BLaER1 treated with 17β-estradiol and CSF1 and Interleukin-3, amounts not matched to agents 10 nM and 100 nM (cell line): ENCODE measurements at regions not wholly inside any gene's neighbourhood (a gene's known extent, or its start where the extent isn't known, plus 50 kb on each side); places are given as distances from the start of the nearest gene placed in this dataset.

Experiments
- H3K27ac ChIP-seq, 11 experiments: shearing (Covaris generic); formaldehyde crosslinking; 2 replicates each; pipeline ENCODE4 v1.8.1; 2022
- H3K27me3 ChIP-seq, 11 experiments: shearing (Covaris generic); formaldehyde crosslinking; 2 replicates each; pipeline ENCODE4 v1.8.1; 2022
- H3K36me3 ChIP-seq, 11 experiments: shearing (Covaris generic); formaldehyde crosslinking; 2 replicates each; pipeline ENCODE4 v1.8.1; 2022
- H3K4me1 ChIP-seq, 10 experiments: shearing (Covaris generic); formaldehyde crosslinking; 2 replicates each; pipeline ENCODE4 v1.8.1; 2022
- H3K4me2 ChIP-seq, 11 experiments: shearing (Covaris generic); formaldehyde crosslinking; 2 replicates each; pipeline ENCODE4 v1.8.1; 2022
- H3K4me3 ChIP-seq, 10 experiments: shearing (Covaris generic); formaldehyde crosslinking; 2 replicates each; pipeline ENCODE4 v1.8.1; 2022
- H3K9ac ChIP-seq, 11 experiments: shearing (Covaris generic); formaldehyde crosslinking; 2 replicates each; pipeline ENCODE4 v1.8.1; 2022
- H3K9me3 ChIP-seq, 11 experiments: shearing (Covaris generic); formaldehyde crosslinking; replicated peaks in 1 of 11; 2 replicates each; pipeline ENCODE4 v1.8.1; 2022
- H4K20me1 ChIP-seq, 11 experiments: shearing (Covaris generic); formaldehyde crosslinking; 2 replicates each; pipeline ENCODE4 v1.8.1; 2022
- Cebpa-rat ChIP-seq, 11 experiments: shearing (Covaris generic); IDR thresholded peaks; 2 replicates each; pipeline ENCODE4 v1.8.1; 2022

DNA sequence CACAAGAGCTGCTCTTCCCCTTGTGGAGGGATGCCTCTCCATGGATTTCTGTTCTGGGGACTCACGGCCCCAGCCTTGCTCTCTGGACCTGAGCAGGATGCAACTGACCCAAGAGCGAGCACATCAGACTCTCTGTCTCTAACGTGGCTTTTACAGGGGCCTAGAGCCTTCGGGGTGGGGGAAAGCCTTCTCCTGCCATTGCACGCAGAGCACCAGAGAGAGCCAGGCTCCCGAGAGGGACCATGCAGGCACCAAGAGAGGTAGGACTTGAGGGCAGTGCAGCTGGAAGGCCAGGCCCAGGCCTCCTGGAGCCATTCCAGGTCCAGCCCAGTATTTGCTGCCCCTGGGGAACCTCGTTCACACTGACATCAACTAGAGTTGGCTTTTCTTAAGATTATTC lies 475.6 kb upstream of the MYT1L start:
- no peak for TF ChIP-seq Cebpa-rat (IDR thresholded peaks at IDR 0.05)
- H3K27ac ChIP-seq: no peak overlapping the region
- H3K9me3 ChIP-seq: peaks cover 20 to 37% (median 30%) of the 10 kb centered on the region in 11 experiments
- H4K20me1 ChIP-seq: no peaks in the 10 kb centered on the region
- peaks cover 0 to 12% (median 0%) of the 10 kb centered on the region in 10 experiments; a peak in 4 of 20 replicates for H3K4me1 ChIP-seq
- H3K4me2 ChIP-seq: no peak overlapping the region
- no peak overlapping the region for H3K4me3 ChIP-seq
- H3K36me3 ChIP-seq: no peaks in the 10 kb centered on the region
- H3K27me3 ChIP-seq: no peaks in the 10 kb centered on the region
- H3K9ac ChIP-seq: no peak overlapping the region

DNA sequence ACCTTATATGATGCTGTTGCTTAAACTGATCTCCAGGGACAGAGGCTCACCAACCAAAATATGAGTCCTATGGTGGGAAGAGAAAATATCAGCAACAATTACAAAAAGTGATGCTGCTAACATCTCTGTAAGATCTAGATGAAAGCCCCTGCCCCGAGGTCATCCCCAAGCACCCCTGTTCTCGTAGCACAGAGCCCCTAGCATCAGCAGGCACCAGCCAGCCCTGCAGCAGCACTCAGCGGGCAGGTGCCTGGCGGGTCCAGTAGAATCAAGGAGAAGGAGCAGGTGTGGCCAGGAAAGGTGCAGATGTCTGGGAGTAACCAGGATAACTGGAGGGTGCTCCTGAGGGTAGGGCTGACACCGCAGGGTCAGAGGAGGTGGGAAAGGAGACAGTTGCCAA lies 474.2 kb upstream of the MYT1L start:
- Histone ChIP-seq H3K4me1 (peaks cover 0 to 12% (median 0%) of the 10 kb centered on the region in 10 experiments; a peak in 4 of 20 replicates), H3K27me3 (no peaks in the 10 kb centered on the region), H3K4me2 (0 out of 22 replicates have a peak overlapping the region, but pooled peaks of 1 of the 11 experiments have one; percentile 13), H3K9ac (no peak overlapping the region), H3K4me3 (no peak overlapping the region), H3K36me3 (no peaks in the 10 kb centered on the region), H3K9me3 (peaks cover 24 to 47% (median 39%) of the 10 kb centered on the region in 11 experiments), H3K27ac (no peak overlapping the region), H4K20me1 (no peaks in the 10 kb centered on the region)
- TF ChIP-seq Cebpa-rat (IDR thresholded peaks at IDR 0.05): no peak

DNA sequence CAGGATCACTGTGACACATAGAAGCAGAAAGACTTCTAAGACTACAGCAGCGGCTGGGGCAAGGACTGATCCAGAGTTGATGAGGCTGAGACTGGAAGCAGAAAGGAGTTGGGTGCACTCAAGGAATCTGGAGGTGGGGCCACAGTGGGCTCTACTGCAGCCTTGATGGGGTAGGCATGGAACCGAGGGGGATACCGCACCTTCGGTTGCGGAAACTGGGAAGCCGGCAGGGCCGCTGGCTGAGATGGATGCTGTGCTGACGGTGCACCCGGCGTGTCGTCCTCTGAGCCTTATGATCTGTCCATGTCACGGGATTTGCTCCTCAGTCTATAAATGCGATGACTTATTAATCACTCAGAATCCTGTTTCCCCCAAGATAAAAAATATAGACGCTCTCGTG lies 473.5 kb upstream of the MYT1L start:
- H3K27ac ChIP-seq: no peak overlapping the region
- no peak overlapping the region for H3K4me3 ChIP-seq
- H3K4me1 ChIP-seq: peaks cover 0 to 12% (median 0%) of the 10 kb centered on the region in 10 experiments; a peak in 4 of 20 replicates
- no peak for TF ChIP-seq Cebpa-rat (IDR thresholded peaks at IDR 0.05)
- H3K36me3 ChIP-seq: no peaks in the 10 kb centered on the region
- H3K4me2 ChIP-seq: 0 out of 22 replicates have a peak overlapping the region, but pooled peaks of 1 of the 11 experiments have one; percentile 13
- no peaks in the 10 kb centered on the region for H3K27me3 ChIP-seq
- no peaks in the 10 kb centered on the region for H4K20me1 ChIP-seq
- H3K9ac ChIP-seq: no peak overlapping the region
- H3K9me3 ChIP-seq: peaks cover 24 to 47% (median 39%) of the 10 kb centered on the region in 11 experiments

DNA sequence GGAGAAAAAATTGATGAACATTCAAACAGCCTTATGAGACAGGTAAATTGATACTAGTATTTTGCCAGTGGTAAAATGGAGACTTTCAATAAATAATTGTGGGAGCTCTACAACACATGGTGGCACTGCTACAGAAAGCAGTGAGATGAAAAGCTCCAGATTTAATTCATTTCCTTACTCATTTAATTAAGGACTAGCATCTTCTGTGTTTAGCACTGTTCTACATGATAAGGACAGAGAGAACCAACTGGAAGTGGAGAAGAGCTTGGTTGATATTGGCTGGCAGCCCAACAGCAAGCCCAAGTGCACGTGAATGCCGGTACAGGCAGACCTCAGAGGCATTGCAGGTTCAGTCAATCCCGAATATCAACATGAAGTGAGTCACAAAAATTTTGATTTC lies 470.4 kb upstream of the MYT1L start:
- no peaks in the 10 kb centered on the region for H4K20me1 ChIP-seq
- no peak overlapping the region for H3K27ac ChIP-seq
- TF ChIP-seq Cebpa-rat (IDR thresholded peaks at IDR 0.05): no peak

DNA sequence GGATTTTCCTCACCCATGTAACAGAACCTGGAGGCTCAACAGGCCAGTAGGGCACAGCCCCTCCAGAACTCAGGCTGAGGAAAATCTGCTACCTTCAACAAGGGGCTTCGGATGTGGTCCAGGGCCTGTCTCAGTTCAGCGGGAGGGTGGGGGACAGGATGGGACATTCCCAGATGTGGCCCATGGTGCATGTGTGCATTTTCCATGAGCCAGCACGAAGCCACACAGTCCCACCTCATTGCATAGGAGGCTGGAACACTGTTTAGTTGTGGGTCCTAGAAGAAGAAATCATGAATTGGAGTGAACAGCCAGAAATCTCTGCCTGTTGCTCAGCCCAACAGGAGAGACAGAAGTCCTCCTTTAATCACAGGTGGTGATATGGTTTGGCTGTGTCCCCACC lies 469.6 kb upstream of the MYT1L start:
- no peak for TF ChIP-seq Cebpa-rat (IDR thresholded peaks at IDR 0.05)
- Histone ChIP-seq H3K9ac (no peak overlapping the region), H4K20me1 (no peaks in the 10 kb centered on the region), H3K4me1 (peaks cover 0 to 12% (median 0%) of the 10 kb centered on the region in 10 experiments; a peak in 4 of 20 replicates), H3K4me3 (no peak overlapping the region), H3K4me2 (no peak overlapping the region), H3K36me3 (no peaks in the 10 kb centered on the region), H3K27ac (no peak overlapping the region), H3K9me3 (peaks cover 24 to 47% (median 39%) of the 10 kb centered on the region in 11 experiments), H3K27me3 (no peaks in the 10 kb centered on the region)

More for the DNA sequence above, 470.4 kb upstream of the MYT1L start:
- H3K9ac ChIP-seq: no peak overlapping the region
- no peaks in the 10 kb centered on the region for H3K36me3 ChIP-seq
- H3K4me3 ChIP-seq: no peak overlapping the region
- no peak overlapping the region for H3K4me2 ChIP-seq
- peaks cover 24 to 47% (median 39%) of the 10 kb centered on the region in 11 experiments for H3K9me3 ChIP-seq
- H3K27me3 ChIP-seq: no peaks in the 10 kb centered on the region
- peaks cover 0 to 12% (median 0%) of the 10 kb centered on the region in 10 experiments; a peak in 4 of 20 replicates for H3K4me1 ChIP-seq

DNA sequence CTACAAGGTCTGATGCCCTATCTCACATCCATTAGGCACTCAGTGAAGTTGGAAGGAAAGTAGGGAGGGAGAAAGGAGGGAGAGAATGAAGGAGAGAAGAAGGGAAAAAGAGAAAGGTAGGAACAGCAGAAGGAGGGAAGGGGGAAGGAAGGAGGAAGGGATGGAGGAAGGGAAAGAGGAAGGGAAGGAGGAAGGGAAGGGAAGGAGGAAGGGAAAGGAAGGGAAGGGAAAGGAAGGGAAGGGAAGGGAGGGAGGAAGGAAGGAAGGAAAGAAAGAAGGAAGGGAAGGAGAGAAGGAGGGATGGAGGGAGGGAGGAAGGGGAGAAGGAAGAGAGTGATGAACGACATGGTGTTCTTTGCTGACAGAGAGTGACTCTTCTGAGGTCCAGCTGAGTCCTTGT lies 468.9 kb upstream of the MYT1L start:
- no peak for TF ChIP-seq Cebpa-rat (IDR thresholded peaks at IDR 0.05)
- H3K27ac ChIP-seq: no peak overlapping the region
- peaks cover 24 to 43% (median 39%) of the 10 kb centered on the region in 11 experiments for H3K9me3 ChIP-seq
- H3K9ac ChIP-seq: no peak overlapping the region
- H3K4me3 ChIP-seq: no peak overlapping the region
- H3K4me2 ChIP-seq: no peak overlapping the region
- H3K27me3 ChIP-seq: no peaks in the 10 kb centered on the region
- peaks cover 0 to 6% (median 0%) of the 10 kb centered on the region in 10 experiments; a peak in 5 of 20 replicates for H3K4me1 ChIP-seq
- no peaks in the 10 kb centered on the region for H3K36me3 ChIP-seq
- H4K20me1 ChIP-seq: no peaks in the 10 kb centered on the region

DNA sequence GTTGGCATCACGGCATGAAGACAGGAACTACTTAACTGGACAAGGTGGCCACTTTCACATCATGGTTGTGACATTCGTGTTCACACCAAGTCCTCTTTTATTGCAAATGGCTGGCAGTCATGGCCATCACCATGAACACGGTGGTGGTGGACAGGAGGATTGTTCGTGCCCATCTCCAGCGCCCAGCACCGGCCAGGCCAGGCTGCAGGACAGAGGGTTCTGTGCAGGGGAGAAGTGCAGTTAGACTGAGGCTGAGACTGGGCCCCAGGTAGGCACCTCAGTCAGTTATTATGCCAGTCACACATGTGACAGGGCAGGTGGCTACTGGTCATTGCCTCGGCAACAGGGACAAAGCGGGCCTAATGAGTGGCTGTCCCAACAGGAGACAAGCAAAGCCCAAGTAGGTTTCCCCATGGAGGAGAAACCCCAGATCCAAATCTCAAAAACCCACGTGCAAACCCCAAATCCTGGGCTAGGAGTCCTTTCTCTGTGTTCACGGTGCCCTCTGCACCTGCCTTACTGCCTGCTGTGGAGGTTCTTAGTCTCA lies 468.1 kb upstream of the MYT1L start:
- no peak overlapping the region for H3K4me3 ChIP-seq
- no peaks in the 10 kb centered on the region for H3K36me3 ChIP-seq
- TF ChIP-seq Cebpa-rat (IDR thresholded peaks at IDR 0.05): no peak
- H3K27me3 ChIP-seq: no peaks in the 10 kb centered on the region
- peaks cover 0 to 7% (median 0%) of the 10 kb centered on the region in 10 experiments; a peak in 6 of 20 replicates for H3K4me1 ChIP-seq
- H3K9me3 ChIP-seq: peaks cover 23 to 37% (median 35%) of the 10 kb centered on the region in 11 experiments
- no peak overlapping the region for H3K4me2 ChIP-seq
- H4K20me1 ChIP-seq: no peaks in the 10 kb centered on the region
- no peak overlapping the region for H3K9ac ChIP-seq
- no peak overlapping the region for H3K27ac ChIP-seq

DNA sequence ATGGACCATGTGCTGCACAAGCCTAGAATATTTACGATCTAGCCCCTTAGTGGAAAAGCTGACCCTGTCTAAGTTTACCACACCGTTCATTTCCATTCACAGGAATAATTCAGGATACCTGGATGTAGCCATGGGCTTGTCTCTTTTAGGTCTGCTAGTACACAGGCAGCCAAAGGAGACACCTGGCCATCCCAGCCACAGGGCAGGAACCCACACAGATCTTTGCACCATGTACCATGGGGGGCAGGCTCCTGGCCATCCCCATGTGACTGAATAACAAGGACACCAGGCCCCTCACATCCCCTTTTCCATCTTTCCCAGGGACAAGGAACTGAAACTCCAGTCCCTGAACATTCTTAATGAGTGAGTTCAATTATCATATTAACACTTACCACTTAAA lies 467.3 kb upstream of the MYT1L start:
- Histone ChIP-seq H3K36me3 (no peaks in the 10 kb centered on the region), H3K9me3 (peaks cover 14 to 28% (median 26%) of the 10 kb centered on the region in 11 experiments), H3K27ac (no peak overlapping the region), H3K9ac (no peak overlapping the region), H3K4me3 (no peak overlapping the region), H3K4me1 (peaks cover 0 to 8% (median 0%) of the 10 kb centered on the region in 10 experiments; a peak in 6 of 20 replicates), H3K27me3 (no peaks in the 10 kb centered on the region), H4K20me1 (no peaks in the 10 kb centered on the region), H3K4me2 (no peak overlapping the region)
- TF ChIP-seq Cebpa-rat (IDR thresholded peaks at IDR 0.05): no peak

DNA sequence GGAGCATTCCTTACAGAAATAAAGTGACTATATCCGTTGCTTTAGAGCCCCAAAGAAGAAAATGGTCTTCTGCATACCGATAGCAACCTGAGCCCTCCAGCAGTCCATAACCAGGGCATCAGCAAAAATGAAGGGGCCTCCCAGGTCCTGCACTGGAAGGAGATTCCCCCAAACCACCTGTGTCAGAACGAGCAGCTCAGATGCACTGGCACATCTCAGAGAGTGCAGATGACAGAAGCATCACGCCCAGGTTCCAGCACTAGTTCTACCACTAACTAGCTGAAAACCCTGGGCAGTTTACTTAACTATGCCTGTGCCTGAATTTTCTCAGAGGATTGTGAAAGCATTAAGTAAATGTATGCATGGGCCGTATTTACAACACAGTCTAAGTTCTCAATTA lies 466.7 kb upstream of the MYT1L start:
- Histone ChIP-seq H3K4me3 (no peak overlapping the region), H3K27me3 (no peaks in the 10 kb centered on the region), H3K4me1 (peaks cover 0 to 8% (median 0%) of the 10 kb centered on the region in 10 experiments; a peak in 6 of 20 replicates), H4K20me1 (no peaks in the 10 kb centered on the region), H3K36me3 (no peaks in the 10 kb centered on the region), H3K9ac (no peak overlapping the region), H3K9me3 (peaks cover 9 to 23% (median 20%) of the 10 kb centered on the region in 11 experiments), H3K4me2 (no peak overlapping the region), H3K27ac (no peak overlapping the region)
- no peak for TF ChIP-seq Cebpa-rat (IDR thresholded peaks at IDR 0.05)

DNA sequence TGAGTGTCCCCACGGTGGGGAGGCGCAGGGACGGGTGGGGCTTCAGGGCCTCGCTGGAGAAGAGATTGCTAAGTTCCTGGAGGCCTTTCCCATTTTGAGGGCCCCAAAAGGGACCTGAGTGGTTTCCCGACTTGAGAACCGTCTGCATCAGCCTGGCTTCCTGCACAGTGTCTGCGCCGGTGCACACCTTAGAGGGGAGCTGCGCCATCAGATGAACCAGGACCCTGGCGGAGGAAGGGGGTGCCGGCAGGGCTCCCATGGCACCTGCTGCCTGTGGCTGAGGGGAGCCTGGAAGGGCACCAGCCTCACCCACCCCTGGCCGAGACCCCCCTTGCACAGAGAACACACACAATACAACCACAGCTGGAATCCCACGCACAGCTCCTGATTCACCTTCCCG lies 465.1 kb upstream of the MYT1L start:
- Histone ChIP-seq H3K27me3 (no peaks in the 10 kb centered on the region), H3K27ac (no peak overlapping the region), H3K4me2 (no peak overlapping the region), H4K20me1 (no peaks in the 10 kb centered on the region), H3K4me1 (peaks cover 0 to 8% (median 0%) of the 10 kb centered on the region in 10 experiments; a peak in 6 of 20 replicates), H3K9me3 (peaks cover 0 to 7% (median 5%) of the 10 kb centered on the region in 11 experiments; a peak in 10 of 22 replicates), H3K36me3 (no peaks in the 10 kb centered on the region), H3K9ac (no peak overlapping the region), H3K4me3 (no peak overlapping the region)
- no peak for TF ChIP-seq Cebpa-rat (IDR thresholded peaks at IDR 0.05)
